ENCODE measurements at regions not wholly inside any gene's neighbourhood (a gene's known extent, or its start where the extent isn't known, plus 50 kb on each side); places are given as distances from the start of the nearest gene placed in this dataset.
A peak's percentile ranks its signal among the peaks of the same experiment; 100 is the strongest.

DNA sequence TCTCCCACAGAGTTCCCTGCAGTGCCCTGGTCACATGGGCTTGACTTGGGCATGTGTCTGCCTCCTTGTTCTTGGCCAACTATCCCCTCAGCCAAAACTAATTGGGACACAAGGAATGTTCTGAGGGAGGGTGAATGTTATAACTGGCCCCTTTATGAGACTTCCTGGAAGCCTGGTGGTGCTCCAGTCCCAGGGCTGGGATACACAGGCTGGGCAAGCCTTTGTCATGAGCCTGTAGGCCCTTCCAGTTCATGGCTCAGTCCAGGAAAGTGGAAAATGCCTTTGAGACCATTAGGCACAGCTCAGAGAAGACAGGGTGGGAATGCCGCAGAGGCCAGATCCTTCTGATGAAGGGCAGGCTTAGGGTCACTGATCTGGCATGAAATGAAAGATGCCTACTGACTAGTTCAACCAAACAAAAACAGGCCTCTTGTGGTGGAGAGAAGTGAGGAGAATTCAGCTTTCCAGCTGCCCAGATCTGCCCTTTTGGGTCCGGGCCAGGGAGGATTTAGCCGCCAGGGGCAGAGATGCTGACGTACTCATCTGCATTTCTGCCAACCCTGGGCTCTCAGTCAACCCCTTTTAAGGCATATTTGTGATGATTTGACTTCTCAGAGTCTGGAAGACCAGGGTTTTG lies 961.5 kb downstream of the KCNMA1 start:
- TF ChIP-seq, protein P1, sequence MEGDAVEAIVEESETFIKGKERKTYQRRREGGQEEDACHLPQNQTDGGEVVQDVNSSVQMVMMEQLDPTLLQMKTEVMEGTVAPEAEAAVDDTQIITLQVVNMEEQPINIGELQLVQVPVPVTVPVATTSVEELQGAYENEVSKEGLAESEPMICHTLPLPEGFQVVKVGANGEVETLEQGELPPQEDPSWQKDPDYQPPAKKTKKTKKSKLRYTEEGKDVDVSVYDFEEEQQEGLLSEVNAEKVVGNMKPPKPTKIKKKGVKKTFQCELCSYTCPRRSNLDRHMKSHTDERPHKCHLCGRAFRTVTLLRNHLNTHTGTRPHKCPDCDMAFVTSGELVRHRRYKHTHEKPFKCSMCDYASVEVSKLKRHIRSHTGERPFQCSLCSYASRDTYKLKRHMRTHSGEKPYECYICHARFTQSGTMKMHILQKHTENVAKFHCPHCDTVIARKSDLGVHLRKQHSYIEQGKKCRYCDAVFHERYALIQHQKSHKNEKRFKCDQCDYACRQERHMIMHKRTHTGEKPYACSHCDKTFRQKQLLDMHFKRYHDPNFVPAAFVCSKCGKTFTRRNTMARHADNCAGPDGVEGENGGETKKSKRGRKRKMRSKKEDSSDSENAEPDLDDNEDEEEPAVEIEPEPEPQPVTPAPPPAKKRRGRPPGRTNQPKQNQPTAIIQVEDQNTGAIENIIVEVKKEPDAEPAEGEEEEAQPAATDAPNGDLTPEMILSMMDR (IDR thresholded peaks at IDR 0.05; ENCODE audit: low read depth, low read length) = no peak
- in situ Hi-C loops (cut with HindIII; ENCODE audit: low sequenced_read_pairs) = no loop called here
- peak; percentile 44 for DNase-seq (ENCODE audit: low read depth, low spot score)
- H3K4me3 ChIP-seq (ENCODE audit: low read depth, low read length) = no peak overlapping the region

DNA sequence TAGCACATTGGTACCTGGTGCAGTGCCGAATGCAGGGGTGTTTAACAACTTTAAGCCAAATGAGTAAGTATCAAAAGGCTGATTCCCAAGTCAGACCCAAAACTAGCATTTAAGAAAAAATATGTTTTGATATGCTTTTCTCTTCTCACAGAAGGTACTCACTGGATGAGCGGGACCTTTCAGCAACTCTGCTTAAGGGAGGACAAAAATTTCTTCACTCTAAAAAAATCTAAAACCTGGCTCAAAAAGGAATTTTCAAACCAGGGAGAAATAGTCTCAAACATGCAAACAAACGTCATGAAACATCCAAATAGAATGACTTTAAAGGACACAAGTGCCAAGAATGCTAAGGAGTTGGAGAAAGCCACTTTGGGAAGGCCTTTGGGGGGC lies 962.1 kb downstream of the KCNMA1 start:
- H3K4me3 ChIP-seq (ENCODE audit: low read depth, low read length) = no peak overlapping the region
- DNase-seq (ENCODE audit: low read depth, low spot score) = no peak
- TF ChIP-seq, protein P1 (IDR thresholded peaks at IDR 0.05; ENCODE audit: low read depth, low read length) = no peak
- in situ Hi-C loops (cut with HindIII; ENCODE audit: low sequenced_read_pairs) = no loop called here

DNA sequence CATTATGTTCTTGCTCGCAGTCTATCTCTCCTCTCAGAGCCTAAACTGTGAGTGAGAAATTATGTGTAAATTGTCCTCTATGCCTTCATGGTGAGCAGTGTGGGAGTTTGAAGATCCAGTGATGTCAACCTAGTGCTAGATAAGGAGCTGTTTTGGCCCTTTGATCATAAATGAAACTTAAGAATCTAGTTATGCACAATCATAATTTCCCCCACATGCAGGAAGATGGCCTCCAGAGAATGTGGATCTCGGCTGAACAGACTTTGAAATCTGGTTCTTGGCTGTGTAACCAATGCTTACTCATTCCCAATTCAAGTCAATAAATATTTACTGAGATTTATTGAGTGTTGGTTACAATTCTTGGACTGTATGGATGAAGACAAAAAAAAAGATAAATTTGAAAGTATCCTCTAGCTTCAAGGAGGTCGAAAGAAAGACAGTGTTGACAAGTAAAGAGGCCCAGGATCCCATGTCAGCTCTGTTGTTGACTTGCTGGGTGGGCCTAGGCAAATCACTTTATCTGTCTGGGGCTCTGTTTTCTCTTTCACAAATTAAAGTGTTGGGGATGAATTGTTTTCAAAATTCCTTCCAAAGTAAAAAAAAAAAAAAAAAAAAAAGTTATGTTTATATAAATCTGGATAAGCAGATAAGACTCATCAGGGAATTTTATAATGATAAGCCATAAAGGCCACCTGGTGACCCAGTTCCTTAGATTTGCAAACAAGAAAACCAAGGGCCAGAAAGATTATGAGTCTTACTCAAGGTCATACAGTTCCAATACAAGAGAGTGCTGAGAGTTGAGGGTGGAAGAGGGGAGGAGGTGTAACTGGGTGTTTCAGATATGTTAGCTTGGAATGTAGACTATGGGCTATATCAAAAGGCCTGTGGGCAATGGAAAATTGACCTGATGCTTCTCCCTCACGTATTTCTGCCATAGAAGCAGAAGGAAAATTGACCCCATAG lies 969.9 kb downstream of the KCNMA1 start:
- TF ChIP-seq, protein P1 (IDR thresholded peaks at IDR 0.05; ENCODE audit: low read depth, low read length) = no peak
- no peak overlapping the region for H3K4me3 ChIP-seq (ENCODE audit: low read depth, low read length)
- no peak for DNase-seq (ENCODE audit: low read depth, low spot score)
- in situ Hi-C loops (cut with HindIII; ENCODE audit: low sequenced_read_pairs) = no loop called here

DNA sequence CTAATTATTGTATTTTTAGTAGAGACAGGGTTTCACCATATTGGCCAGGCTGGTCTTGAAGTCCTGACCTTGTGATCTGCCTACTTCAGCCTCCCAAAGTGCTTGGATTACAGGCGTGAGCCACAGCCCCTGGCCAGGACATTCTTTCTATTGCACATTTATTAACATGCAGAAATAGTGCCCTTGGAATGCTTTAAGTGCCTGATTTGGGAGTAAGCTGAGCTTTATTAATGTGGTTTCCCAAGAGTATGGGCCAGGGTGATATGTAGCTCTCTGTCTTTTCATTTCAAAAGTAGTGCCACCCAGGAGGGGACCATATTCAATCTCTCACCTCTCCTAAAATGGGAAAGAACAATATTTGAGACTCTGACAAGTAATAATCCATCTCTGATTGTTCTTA lies 970.7 kb downstream of the KCNMA1 start:
- no peak for DNase-seq (ENCODE audit: low read depth, low spot score)
- in situ Hi-C loops (cut with HindIII; ENCODE audit: low sequenced_read_pairs) = no loop called here

DNA sequence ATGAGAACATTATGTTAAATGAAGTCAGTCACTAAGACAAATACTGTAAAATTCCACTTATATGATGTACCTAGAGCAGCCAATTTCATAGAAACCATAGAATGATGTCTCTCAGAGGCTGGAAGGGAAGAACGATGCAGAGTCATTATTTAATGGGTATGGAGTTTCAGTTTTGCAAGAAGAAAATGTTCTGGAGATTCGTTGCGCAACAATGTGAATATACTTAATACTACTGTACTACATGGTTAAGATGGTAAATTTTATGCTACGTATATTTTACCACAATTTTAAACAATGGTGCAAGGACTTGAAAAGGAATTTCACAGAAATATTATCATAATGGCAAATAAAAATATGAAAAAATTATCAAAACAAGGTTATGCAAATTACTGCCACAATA lies 972.6 kb downstream of the KCNMA1 start:
- H3K4me3 ChIP-seq (ENCODE audit: low read depth, low read length) = no peak overlapping the region
- DNase-seq (ENCODE audit: low read depth, low spot score) = no peak
- in situ Hi-C loops (cut with HindIII; ENCODE audit: low sequenced_read_pairs) = no loop called here
- TF ChIP-seq, protein P1 (IDR thresholded peaks at IDR 0.05; ENCODE audit: low read depth, low read length) = no peak

More for the DNA sequence above, 970.7 kb downstream of the KCNMA1 start:
- H3K4me3 ChIP-seq (ENCODE audit: low read depth, low read length) = no peak overlapping the region
- TF ChIP-seq, protein P1 (IDR thresholded peaks at IDR 0.05; ENCODE audit: low read depth, low read length) = no peak

DNA sequence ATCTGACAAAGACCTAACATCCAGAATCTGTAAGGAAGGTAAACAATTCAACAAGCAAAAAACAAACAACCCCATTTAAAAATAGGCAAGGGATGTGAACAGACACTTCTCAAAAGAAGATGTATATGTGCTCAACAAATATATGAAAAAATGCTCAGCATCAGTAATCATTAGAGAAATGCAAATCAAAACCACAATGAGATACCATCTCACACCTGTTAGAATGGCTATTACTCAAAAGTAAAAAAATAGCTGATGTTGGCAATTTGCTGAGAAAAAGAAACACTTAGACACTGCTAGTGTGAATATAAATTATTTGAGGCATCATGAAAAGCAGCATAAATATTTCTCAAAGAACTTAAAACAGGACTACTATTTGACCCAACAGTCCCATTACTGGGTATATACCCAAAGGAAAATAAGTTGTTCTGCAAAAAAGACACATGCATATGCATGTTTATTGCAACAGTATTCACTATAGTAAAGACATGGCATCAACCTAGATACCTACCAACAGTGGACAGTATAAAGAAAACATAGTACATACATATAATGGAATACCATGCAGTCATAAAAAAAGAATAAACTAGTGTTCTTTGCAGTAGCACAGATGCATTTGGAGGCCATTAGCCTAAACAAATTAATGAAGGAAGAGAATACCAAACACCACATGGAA lies 980.1 kb downstream of the KCNMA1 start:
- no peak for DNase-seq (ENCODE audit: low read depth, low spot score)
- in situ Hi-C loops (cut with HindIII; ENCODE audit: low sequenced_read_pairs) = no loop called here
- no peak overlapping the region for H3K4me3 ChIP-seq (ENCODE audit: low read depth, low read length)
- TF ChIP-seq, protein P1 (IDR thresholded peaks at IDR 0.05; ENCODE audit: low read depth, low read length) = no peak

Data from astrocyte of the spinal cord (primary cell).